ENCODE measurements at regions not wholly inside any gene's neighbourhood (a gene's known extent, or its start where the extent isn't known, plus 50 kb on each side); places are given as distances from the start of the nearest gene placed in this dataset.

- TF ChIP-seq EP300 (IDR thresholded peaks at IDR 0.05; ENCODE audit: borderline replicate concordance) (no peak), FOXM1 (IDR thresholded peaks at IDR 0.05; ENCODE audit: borderline replicate concordance, low read depth) (no peak), TAF1 (IDR thresholded peaks at IDR 0.05; ENCODE audit: low read depth) (no peak), USF1 (IDR thresholded peaks at IDR 0.05) (no peak), NFIC (IDR thresholded peaks at IDR 0.05) (no peak), TEAD4 (IDR thresholded peaks at IDR 0.05) (no peak), YY1 (IDR thresholded peaks at IDR 0.05; ENCODE audit: low read depth) (no peak), REST (IDR thresholded peaks at IDR 0.05; ENCODE audit: low read depth) (no peak), MAX (IDR thresholded peaks at IDR 0.05) (no peak), EGR1 (IDR thresholded peaks at IDR 0.05) (no peak)
These were observed 198.6 kb downstream of the MMUT start for GRCh38 chr6:49264496-49264895.

- TF ChIP-seq TAF1 (IDR thresholded peaks at IDR 0.05; ENCODE audit: low read depth) (no peak), USF1 (IDR thresholded peaks at IDR 0.05) (no peak), NFIC (IDR thresholded peaks at IDR 0.05) (no peak), EP300 (IDR thresholded peaks at IDR 0.05; ENCODE audit: borderline replicate concordance) (no peak), RAD21 (IDR thresholded peaks at IDR 0.05; ENCODE audit: low read depth) (no peak), FOXM1 (IDR thresholded peaks at IDR 0.05; ENCODE audit: borderline replicate concordance, low read depth) (no peak)
These were observed 205.5 kb downstream of the MMUT start for GRCh38 chr6:49257549-49257948.

GRCh38 chr6:49255335-49255734, 207.7 kb downstream of the MMUT start:
- TF ChIP-seq RAD21 (IDR thresholded peaks at IDR 0.05; ENCODE audit: low read depth) (no peak), NFIC (IDR thresholded peaks at IDR 0.05) (no peak), MAX (IDR thresholded peaks at IDR 0.05) (no peak), TCF12 (IDR thresholded peaks at IDR 0.05; ENCODE audit: low read depth) (no peak), TAF1 (IDR thresholded peaks at IDR 0.05; ENCODE audit: low read depth) (no peak), FOXM1 (IDR thresholded peaks at IDR 0.05; ENCODE audit: borderline replicate concordance, low read depth) (no peak), YY1 (IDR thresholded peaks at IDR 0.05; ENCODE audit: low read depth) (no peak), REST (IDR thresholded peaks at IDR 0.05; ENCODE audit: low read depth) (no peak), USF1 (IDR thresholded peaks at IDR 0.05) (no peak), CREB1 (IDR thresholded peaks at IDR 0.05; ENCODE audit: low read depth) (no peak), CEBPB (IDR thresholded peaks at IDR 0.05) (no peak), EGR1 (IDR thresholded peaks at IDR 0.05) (no peak), ZBTB7A (IDR thresholded peaks at IDR 0.05; ENCODE audit: low read depth) (no peak), TEAD4 (IDR thresholded peaks at IDR 0.05) (no peak), EP300 (IDR thresholded peaks at IDR 0.05; ENCODE audit: borderline replicate concordance) (no peak)

GRCh38 chr6:49252901-49253300, 210.2 kb downstream of the MMUT start:
- TF ChIP-seq TEAD4 (IDR thresholded peaks at IDR 0.05) (no peak), EP300 (IDR thresholded peaks at IDR 0.05; ENCODE audit: borderline replicate concordance) (no peak), TCF12 (IDR thresholded peaks at IDR 0.05; ENCODE audit: low read depth) (no peak), MAX (IDR thresholded peaks at IDR 0.05) (no peak), RAD21 (IDR thresholded peaks at IDR 0.05; ENCODE audit: low read depth) (no peak), USF1 (IDR thresholded peaks at IDR 0.05) (no peak), TAF1 (IDR thresholded peaks at IDR 0.05; ENCODE audit: low read depth) (no peak), CREB1 (IDR thresholded peaks at IDR 0.05; ENCODE audit: low read depth) (no peak), YY1 (IDR thresholded peaks at IDR 0.05; ENCODE audit: low read depth) (no peak), ZBTB7A (IDR thresholded peaks at IDR 0.05; ENCODE audit: low read depth) (no peak), FOXM1 (IDR thresholded peaks at IDR 0.05; ENCODE audit: borderline replicate concordance, low read depth) (no peak), REST (IDR thresholded peaks at IDR 0.05; ENCODE audit: low read depth) (no peak), CEBPB (IDR thresholded peaks at IDR 0.05) (no peak), EGR1 (IDR thresholded peaks at IDR 0.05) (no peak), NFIC (IDR thresholded peaks at IDR 0.05) (no peak)

All from Ishikawa (cell line).